ENCODE measurements at regions not wholly inside any gene's neighbourhood (a gene's known extent, or its start where the extent isn't known, plus 50 kb on each side); places are given as distances from the start of the nearest gene placed in this dataset.

DNA sequence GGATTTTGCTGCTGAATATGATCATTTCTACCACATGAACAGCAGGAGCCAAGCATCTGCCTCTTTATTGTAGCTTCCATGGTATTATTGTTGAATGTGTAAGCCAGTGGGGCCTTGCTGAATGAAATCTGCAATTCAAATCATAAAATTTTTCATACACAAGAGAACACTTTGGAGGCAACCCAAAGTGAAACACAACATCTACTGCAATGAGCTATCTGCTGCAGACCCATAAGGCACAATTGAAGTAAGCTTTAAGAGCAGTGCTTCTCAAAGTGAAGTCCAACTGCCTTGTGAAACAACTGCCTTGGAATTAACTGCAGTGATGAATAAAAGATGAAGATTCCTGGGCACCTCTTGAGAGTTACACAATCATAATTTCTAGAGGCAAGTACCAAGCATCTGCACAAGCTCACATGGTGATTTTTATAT lies 626.3 kb upstream of the INTU start:
- no peak for ATAC-seq (ENCODE audit: insufficient read depth, low read depth)
- no peak for TF ChIP-seq EZH2 (IDR thresholded peaks at IDR 0.05; ENCODE audit: borderline replicate concordance, low read depth, low read length, severe bottlenecking)
- TF ChIP-seq, protein P1, sequence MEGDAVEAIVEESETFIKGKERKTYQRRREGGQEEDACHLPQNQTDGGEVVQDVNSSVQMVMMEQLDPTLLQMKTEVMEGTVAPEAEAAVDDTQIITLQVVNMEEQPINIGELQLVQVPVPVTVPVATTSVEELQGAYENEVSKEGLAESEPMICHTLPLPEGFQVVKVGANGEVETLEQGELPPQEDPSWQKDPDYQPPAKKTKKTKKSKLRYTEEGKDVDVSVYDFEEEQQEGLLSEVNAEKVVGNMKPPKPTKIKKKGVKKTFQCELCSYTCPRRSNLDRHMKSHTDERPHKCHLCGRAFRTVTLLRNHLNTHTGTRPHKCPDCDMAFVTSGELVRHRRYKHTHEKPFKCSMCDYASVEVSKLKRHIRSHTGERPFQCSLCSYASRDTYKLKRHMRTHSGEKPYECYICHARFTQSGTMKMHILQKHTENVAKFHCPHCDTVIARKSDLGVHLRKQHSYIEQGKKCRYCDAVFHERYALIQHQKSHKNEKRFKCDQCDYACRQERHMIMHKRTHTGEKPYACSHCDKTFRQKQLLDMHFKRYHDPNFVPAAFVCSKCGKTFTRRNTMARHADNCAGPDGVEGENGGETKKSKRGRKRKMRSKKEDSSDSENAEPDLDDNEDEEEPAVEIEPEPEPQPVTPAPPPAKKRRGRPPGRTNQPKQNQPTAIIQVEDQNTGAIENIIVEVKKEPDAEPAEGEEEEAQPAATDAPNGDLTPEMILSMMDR (IDR thresholded peaks at IDR 0.05; ENCODE audit: borderline replicate concordance, extremely low read depth, low read length, poor library complexity, severe bottlenecking), result no peak
- no peak overlapping the region for H3K27ac ChIP-seq (ENCODE audit: low read length)

DNA sequence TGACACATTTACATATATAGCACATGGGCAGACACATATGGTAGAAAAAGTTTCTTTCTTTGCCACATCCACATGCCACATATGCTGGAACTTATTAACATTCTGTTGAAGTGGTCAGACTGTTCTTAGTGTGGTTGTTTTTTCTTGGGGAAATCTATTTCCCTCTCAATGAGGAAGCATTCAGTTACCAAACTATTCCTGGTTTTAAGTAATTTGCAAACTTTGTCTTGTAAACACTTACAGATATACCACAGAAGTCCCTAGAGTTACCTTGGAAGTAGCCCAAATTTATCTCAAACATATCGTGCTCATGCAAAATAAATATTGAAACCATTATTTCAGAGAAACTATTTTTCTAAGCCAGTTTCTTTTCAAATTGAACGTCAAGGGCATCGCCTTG lies 625.5 kb upstream of the INTU start:
- Histone ChIP-seq H3K36me3 (ENCODE audit: insufficient read depth, low read length) (no peaks in the 10 kb centered on the region), H3K4me3 (ENCODE audit: low read depth in 1 of 2, low read length in 2 of 2) (no peak overlapping the region), H3K4me1 (ENCODE audit: insufficient read depth, low read length) (no peaks in the 10 kb centered on the region), H3K79me2 (ENCODE audit: insufficient read depth, low read length) (no peaks in the 10 kb centered on the region), H4K20me1 (ENCODE audit: insufficient read depth, low read length) (no peaks in the 10 kb centered on the region), H3K9me3 (ENCODE audit: insufficient read depth, low read length, severe bottlenecking) (no peaks in the 10 kb centered on the region), H3K9ac (ENCODE audit: low read depth, low read length) (no peak overlapping the region), H2AFZ (ENCODE audit: low read depth, low read length) (no peak overlapping the region), H3K27ac (ENCODE audit: low read length) (no peak overlapping the region), H3K4me2 (ENCODE audit: insufficient read depth, low read length) (no peak overlapping the region), H3K27me3 (ENCODE audit: insufficient read depth, low read length, poor library complexity) (no peaks in the 10 kb centered on the region)
- ATAC-seq (ENCODE audit: insufficient read depth, low read depth), result no peak
- TF ChIP-seq, protein P1 (IDR thresholded peaks at IDR 0.05; ENCODE audit: borderline replicate concordance, extremely low read depth, low read length, poor library complexity, severe bottlenecking), result no peak
- TF ChIP-seq EZH2 (IDR thresholded peaks at IDR 0.05; ENCODE audit: borderline replicate concordance, low read depth, low read length, severe bottlenecking), result no peak
- no peak for DNase-seq

More for the DNA sequence above, 626.3 kb upstream of the INTU start:
- H3K79me2 ChIP-seq (ENCODE audit: insufficient read depth, low read length), result no peaks in the 10 kb centered on the region
- no peaks in the 10 kb centered on the region for H4K20me1 ChIP-seq (ENCODE audit: insufficient read depth, low read length)
- H3K4me1 ChIP-seq (ENCODE audit: insufficient read depth, low read length), result no peaks in the 10 kb centered on the region
- no peaks in the 10 kb centered on the region for H3K36me3 ChIP-seq (ENCODE audit: insufficient read depth, low read length)
- H3K9ac ChIP-seq (ENCODE audit: low read depth, low read length), result no peak overlapping the region
- DNase-seq, result no peak
- no peak overlapping the region for H3K4me2 ChIP-seq (ENCODE audit: insufficient read depth, low read length)
- H2AFZ ChIP-seq (ENCODE audit: low read depth, low read length), result no peak overlapping the region
- H3K27me3 ChIP-seq (ENCODE audit: insufficient read depth, low read length, poor library complexity), result no peaks in the 10 kb centered on the region
- H3K4me3 ChIP-seq (ENCODE audit: low read depth in 1 of 2, low read length in 2 of 2), result no peak overlapping the region
- no peaks in the 10 kb centered on the region for H3K9me3 ChIP-seq (ENCODE audit: insufficient read depth, low read length, severe bottlenecking)

DNA sequence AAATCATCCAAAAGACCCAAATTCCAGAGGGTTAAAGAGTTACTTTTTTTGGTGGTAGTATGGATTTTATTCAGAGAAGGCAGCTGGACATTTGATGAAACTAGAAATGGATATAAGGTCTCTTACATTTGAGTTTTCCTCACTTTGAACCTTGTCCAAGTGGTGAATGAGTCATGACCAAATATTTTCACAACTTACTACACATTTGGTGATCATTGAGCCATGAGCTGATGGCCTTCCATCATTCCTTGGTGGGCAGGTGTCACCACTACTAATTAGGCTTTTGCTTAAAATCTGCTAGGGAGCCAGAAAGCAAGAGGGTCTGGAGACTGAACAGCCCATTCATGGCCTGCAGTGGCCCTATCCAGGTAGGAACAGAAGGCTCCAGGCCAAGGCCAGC lies 620.2 kb upstream of the INTU start:
- no peak for DNase-seq
- Histone ChIP-seq H3K4me3 (ENCODE audit: low read depth in 1 of 2, low read length in 2 of 2) (no peak overlapping the region), H3K4me2 (ENCODE audit: insufficient read depth, low read length) (no peak overlapping the region), H3K9ac (ENCODE audit: low read depth, low read length) (no peak overlapping the region), H3K4me1 (ENCODE audit: insufficient read depth, low read length) (no peaks in the 10 kb centered on the region), H2AFZ (ENCODE audit: low read depth, low read length) (no peak overlapping the region), H3K27me3 (ENCODE audit: insufficient read depth, low read length, poor library complexity) (no peaks in the 10 kb centered on the region), H3K27ac (ENCODE audit: low read length) (no peak overlapping the region), H3K9me3 (ENCODE audit: insufficient read depth, low read length, severe bottlenecking) (no peaks in the 10 kb centered on the region), H4K20me1 (ENCODE audit: insufficient read depth, low read length) (no peaks in the 10 kb centered on the region), H3K79me2 (ENCODE audit: insufficient read depth, low read length) (no peaks in the 10 kb centered on the region), H3K36me3 (ENCODE audit: insufficient read depth, low read length) (no peaks in the 10 kb centered on the region)
- no peak for ATAC-seq (ENCODE audit: insufficient read depth, low read depth)
- TF ChIP-seq, protein P1 (IDR thresholded peaks at IDR 0.05; ENCODE audit: borderline replicate concordance, extremely low read depth, low read length, poor library complexity, severe bottlenecking), result no peak
- no peak for TF ChIP-seq EZH2 (IDR thresholded peaks at IDR 0.05; ENCODE audit: borderline replicate concordance, low read depth, low read length, severe bottlenecking)

DNA sequence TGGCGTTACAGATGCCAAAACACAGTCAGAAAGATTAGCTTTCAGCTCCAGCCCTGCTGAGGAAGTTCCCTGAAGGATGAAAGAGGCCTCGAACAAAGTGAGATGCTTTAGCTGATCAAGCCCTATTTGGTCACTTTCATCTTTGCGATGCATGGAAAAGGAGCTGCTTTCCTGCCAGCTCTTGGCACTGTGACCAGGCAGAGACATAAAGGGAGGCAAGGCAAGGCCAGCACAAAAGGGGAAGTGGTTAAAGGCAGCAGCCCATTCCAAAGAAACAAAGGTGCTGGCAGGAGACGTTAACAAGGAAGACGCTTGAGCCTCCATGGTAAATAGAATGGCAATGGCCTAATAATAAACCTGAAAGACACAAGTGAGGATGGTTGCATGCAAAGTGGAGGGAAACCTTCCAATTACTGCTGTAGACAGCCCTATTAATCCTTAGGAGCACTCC lies 617.1 kb upstream of the INTU start:
- Histone ChIP-seq H3K27me3 (ENCODE audit: insufficient read depth, low read length, poor library complexity) (no peaks in the 10 kb centered on the region), H3K9me3 (ENCODE audit: insufficient read depth, low read length, severe bottlenecking) (no peaks in the 10 kb centered on the region), H4K20me1 (ENCODE audit: insufficient read depth, low read length) (no peaks in the 10 kb centered on the region), H3K9ac (ENCODE audit: low read depth, low read length) (no peak overlapping the region), H3K79me2 (ENCODE audit: insufficient read depth, low read length) (no peaks in the 10 kb centered on the region), H3K27ac (ENCODE audit: low read length) (no peak overlapping the region), H3K4me3 (ENCODE audit: low read depth in 1 of 2, low read length in 2 of 2) (no peak overlapping the region), H3K4me1 (ENCODE audit: insufficient read depth, low read length) (no peaks in the 10 kb centered on the region), H3K36me3 (ENCODE audit: insufficient read depth, low read length) (no peaks in the 10 kb centered on the region), H2AFZ (ENCODE audit: low read depth, low read length) (no peak overlapping the region), H3K4me2 (ENCODE audit: insufficient read depth, low read length) (no peak overlapping the region)
- TF ChIP-seq, protein P1 (IDR thresholded peaks at IDR 0.05; ENCODE audit: borderline replicate concordance, extremely low read depth, low read length, poor library complexity, severe bottlenecking), result no peak
- no peak for TF ChIP-seq EZH2 (IDR thresholded peaks at IDR 0.05; ENCODE audit: borderline replicate concordance, low read depth, low read length, severe bottlenecking)
- DNase-seq, result no peak
- no peak for ATAC-seq (ENCODE audit: insufficient read depth, low read depth)
